ENCODE measurements at regions not wholly inside any gene's neighbourhood (a gene's known extent, or its start where the extent isn't known, plus 50 kb on each side); places are given as distances from the start of the nearest gene placed in this dataset.

GRCh38 chr4:165680821-165681220 is 192.2 kb upstream of the TLL1 start:
- no peak for TF ChIP-seq CTCF (conservative IDR thresholded peaks at IDR 0.05; ENCODE audit: low read depth, low read length)
- no peak overlapping the region for H3K4me3 ChIP-seq (ENCODE audit: low read depth, low read length)
- no peak for DNase-seq (ENCODE audit: low read depth)

- no peak for DNase-seq (ENCODE audit: low read depth)
- no peak for TF ChIP-seq CTCF (conservative IDR thresholded peaks at IDR 0.05; ENCODE audit: low read depth, low read length)
- no peak overlapping the region for H3K4me3 ChIP-seq (ENCODE audit: low read depth, low read length)
These were observed 190.4 kb upstream of the TLL1 start for GRCh38 chr4:165682611-165683010.

- TF ChIP-seq CTCF (conservative IDR thresholded peaks at IDR 0.05; ENCODE audit: low read depth, low read length) = no peak
- H3K4me3 ChIP-seq (ENCODE audit: low read depth, low read length) = no peak overlapping the region
- DNase-seq (ENCODE audit: low read depth) = peak; percentile 57
These were observed 188.7 kb upstream of the TLL1 start for GRCh38 chr4:165684177-165684805.

GRCh38 chr4:165686756-165687155 is 186.3 kb upstream of the TLL1 start:
- no peak for TF ChIP-seq CTCF (conservative IDR thresholded peaks at IDR 0.05; ENCODE audit: low read depth, low read length)
- no peak overlapping the region for H3K4me3 ChIP-seq (ENCODE audit: low read depth, low read length)
- no peak for DNase-seq (ENCODE audit: low read depth)

- no peak for TF ChIP-seq CTCF (conservative IDR thresholded peaks at IDR 0.05; ENCODE audit: low read depth, low read length)
- no peak for DNase-seq (ENCODE audit: low read depth)
- no peak overlapping the region for H3K4me3 ChIP-seq (ENCODE audit: low read depth, low read length)
These were observed 183.9 kb upstream of the TLL1 start for GRCh38 chr4:165689159-165689558.

GRCh38 chr4:165692082-165692481 is 181.0 kb upstream of the TLL1 start:
- TF ChIP-seq CTCF (conservative IDR thresholded peaks at IDR 0.05; ENCODE audit: low read depth, low read length) = no peak
- no peak overlapping the region for H3K4me3 ChIP-seq (ENCODE audit: low read depth, low read length)
- peak; percentile 47 for DNase-seq (ENCODE audit: low read depth)

- no peak for DNase-seq (ENCODE audit: low read depth)
- no peak for TF ChIP-seq CTCF (conservative IDR thresholded peaks at IDR 0.05; ENCODE audit: low read depth, low read length)
- H3K4me3 ChIP-seq (ENCODE audit: low read depth, low read length) = no peak overlapping the region
These were observed 174.8 kb upstream of the TLL1 start for GRCh38 chr4:165698272-165698671.
